Peyer's patch (tissue), 4 donors: ENCODE measurements at regions not wholly inside any gene's neighbourhood (a gene's known extent, or its start where the extent isn't known, plus 50 kb on each side); places are given as distances from the start of the nearest gene placed in this dataset.

ENCODE experiments used
- CTCF ChIP-seq, 6 experiments: fragments of 450-650 bp in 4 of 6; fragments of 200-600 bp in 2 of 6; sonication (generic) in 1 of 6; IDR thresholded peaks; one replicate each; pipeline ENCODE4 v1.5.1; 2017 to 2019; ENCODE audit warnings: antibody characterized with exemption in 6 of 6, mild to moderate bottlenecking in 3 of 6, moderate library complexity in 1 of 6
- POLR2A ChIP-seq, 2 donors: fragments of 450-650 bp; IDR thresholded peaks; one replicate each; pipeline ENCODE4 v1.5.1; 2017; ENCODE audit warnings: antibody characterized with exemption in 2 of 2, mild to moderate bottlenecking in 2 of 2, moderate library complexity in 2 of 2

GRCh38 chr5:91599863-91600262 is 216.7 kb upstream of the ARRDC3 start:
- no peak for TF ChIP-seq CTCF (IDR thresholded peaks at IDR 0.05)
- TF ChIP-seq POLR2A (IDR thresholded peaks at IDR 0.05) = no peak
